ENCODE measurements at regions not wholly inside any gene's neighbourhood (a gene's known extent, or its start where the extent isn't known, plus 50 kb on each side); places are given as distances from the start of the nearest gene placed in this dataset.

GRCh38 chr10:83942410-83942809 is 196.9 kb upstream of the GHITM start:
- DNase-seq: no peak
- no peaks in the 10 kb centered on the region for H3K9me3 Mint-ChIP-seq
- H3K27me3 Mint-ChIP-seq (ENCODE audit: low read depth, poor library complexity): peaks cover 8% of the 10 kb centered on the region
- TF ChIP-seq CTCF (IDR thresholded peaks at IDR 0.05): no peak
- no peaks in the 10 kb centered on the region for H3K36me3 Mint-ChIP-seq (ENCODE audit: low read depth)
- H3K4me1 Mint-ChIP-seq: peaks cover 9% of the 10 kb centered on the region
- H3K4me3 Mint-ChIP-seq: no peak overlapping the region
- H3K27ac Mint-ChIP-seq: no peak overlapping the region

GRCh38 chr10:83943049-83943448 is 196.3 kb upstream of the GHITM start:
- no peaks in the 10 kb centered on the region for H3K36me3 Mint-ChIP-seq (ENCODE audit: low read depth)
- no peak for TF ChIP-seq CTCF (IDR thresholded peaks at IDR 0.05)
- no peaks in the 10 kb centered on the region for H3K9me3 Mint-ChIP-seq
- DNase-seq: no peak
- peaks cover 9% of the 10 kb centered on the region for H3K4me1 Mint-ChIP-seq
- no peak overlapping the region for H3K4me3 Mint-ChIP-seq
- H3K27ac Mint-ChIP-seq: no peak overlapping the region
- H3K27me3 Mint-ChIP-seq (ENCODE audit: low read depth, poor library complexity): peaks cover 8% of the 10 kb centered on the region

- TF ChIP-seq CTCF (IDR thresholded peaks at IDR 0.05): no peak
- Mint-ChIP-seq H3K36me3 (ENCODE audit: low read depth) (no peaks in the 10 kb centered on the region), H3K4me3 (no peak overlapping the region), H3K9me3 (no peaks in the 10 kb centered on the region), H3K27me3 (ENCODE audit: low read depth, poor library complexity) (peaks cover 8% of the 10 kb centered on the region), H3K4me1 (peaks cover 9% of the 10 kb centered on the region), H3K27ac (no peak overlapping the region)
- no peak for DNase-seq
These were observed 195.4 kb upstream of the GHITM start for GRCh38 chr10:83943920-83944319.

- no peak for DNase-seq
- H3K9me3 Mint-ChIP-seq: no peaks in the 10 kb centered on the region
- no peak for TF ChIP-seq CTCF (IDR thresholded peaks at IDR 0.05)
- peaks cover 9% of the 10 kb centered on the region for H3K4me1 Mint-ChIP-seq
- no peaks in the 10 kb centered on the region for H3K36me3 Mint-ChIP-seq (ENCODE audit: low read depth)
- no peak overlapping the region for H3K4me3 Mint-ChIP-seq
- peaks cover 4% of the 10 kb centered on the region for H3K27me3 Mint-ChIP-seq (ENCODE audit: low read depth, poor library complexity)
- no peak overlapping the region for H3K27ac Mint-ChIP-seq
These were observed 193.2 kb upstream of the GHITM start for GRCh38 chr10:83945982-83946718.

GRCh38 chr10:83952314-83952713 is 187.0 kb upstream of the GHITM start:
- Mint-ChIP-seq H3K27ac (no peak overlapping the region), H3K4me1 (peaks cover 6% of the 10 kb centered on the region), H3K27me3 (ENCODE audit: low read depth, poor library complexity) (no peaks in the 10 kb centered on the region), H3K36me3 (ENCODE audit: low read depth) (no peaks in the 10 kb centered on the region), H3K9me3 (no peaks in the 10 kb centered on the region), H3K4me3 (no peak overlapping the region)
- DNase-seq: no peak
- TF ChIP-seq CTCF (IDR thresholded peaks at IDR 0.05): no peak

GRCh38 chr10:83953589-83953988 is 185.7 kb upstream of the GHITM start:
- no peak for TF ChIP-seq CTCF (IDR thresholded peaks at IDR 0.05)
- Mint-ChIP-seq H3K27me3 (ENCODE audit: low read depth, poor library complexity) (peaks cover 4% of the 10 kb centered on the region), H3K27ac (no peak overlapping the region), H3K36me3 (ENCODE audit: low read depth) (no peaks in the 10 kb centered on the region), H3K9me3 (no peaks in the 10 kb centered on the region), H3K4me1 (peaks cover 17% of the 10 kb centered on the region), H3K4me3 (no peak overlapping the region)
- DNase-seq: no peak
